Endodermal cell (in vitro differentiated cells): ENCODE measurements at regions not wholly inside any gene's neighbourhood (a gene's known extent, or its start where the extent isn't known, plus 50 kb on each side); places are given as distances from the start of the nearest gene placed in this dataset.
"Not testable (repeated sequence)": the region's sequence is repeated elsewhere in the genome, so short reads cannot be mapped to it uniquely, and the experiment has no call there.

ENCODE experiments used
- DNase-seq: peaks from one replicate; pipeline ENCODE4 v3.0.0-alpha.2; 2017
- H3K27ac ChIP-seq: 2 replicates; pipeline ENCODE4 v1.5.1; 2013; ENCODE audit warnings: mild to moderate bottlenecking, low read depth, low read length, moderate library complexity
- H3K27me3 ChIP-seq: 2 replicates; pipeline ENCODE4 v1.6.1; 2013; ENCODE audit warnings: mild to moderate bottlenecking, low read length, moderate library complexity; ENCODE audit not compliant: insufficient read depth, control insufficient read depth, poor library complexity, severe bottlenecking
- H3K36me3 ChIP-seq: 2 replicates; pipeline ENCODE4 v1.7.0; 2013; ENCODE audit warnings: mild to moderate bottlenecking, low read length, moderate library complexity; ENCODE audit not compliant: control insufficient read depth, insufficient read depth
- H3K4me1 ChIP-seq: one replicate; pipeline ENCODE4 v1.7.0; 2013; ENCODE audit warnings: low read length; ENCODE audit not compliant: control insufficient read depth, insufficient read depth
- H3K4me3 ChIP-seq: 2 replicates; pipeline ENCODE4 v1.5.1; 2013; ENCODE audit warnings: mild to moderate bottlenecking, low read length, moderate library complexity
- H3K9ac ChIP-seq: 2 replicates; pipeline ENCODE4 v1.6.1; 2013; ENCODE audit warnings: mild to moderate bottlenecking, low read length, moderate library complexity; ENCODE audit not compliant: poor library complexity, severe bottlenecking; ENCODE audit errors: extremely low read depth
- H3K9me3 ChIP-seq: 2 replicates; pipeline ENCODE4 v1.6.1; 2013; ENCODE audit warnings: mild to moderate bottlenecking, low read length, moderate library complexity; ENCODE audit not compliant: control insufficient read depth
- H3K27ac Mint-ChIP-seq: 2 replicates; pipeline ENCODE4 v1.8.0; 2020; ENCODE audit warnings: mixed read lengths
- H3K27me3 Mint-ChIP-seq: 2 replicates; pipeline ENCODE4 v1.8.0; 2021; ENCODE audit warnings: mild to moderate bottlenecking, mixed read lengths; ENCODE audit not compliant: insufficient read depth
- H3K36me3 Mint-ChIP-seq: 2 replicates; pipeline ENCODE4 v1.8.0; 2020; ENCODE audit warnings: low read depth, mixed read lengths
- H3K4me1 Mint-ChIP-seq: 2 replicates; pipeline ENCODE4 v1.8.0; 2020; ENCODE audit warnings: mixed read lengths
- H3K4me3 Mint-ChIP-seq: 2 replicates; pipeline ENCODE4 v1.8.0; 2020; ENCODE audit warnings: mild to moderate bottlenecking, moderate library complexity, mixed read lengths
- H3K9me3 Mint-ChIP-seq: 2 replicates; pipeline ENCODE4 v1.8.0; 2020; ENCODE audit warnings: mild to moderate bottlenecking, mixed read lengths
- WGBS, 2 experiments: methylation state at CpG; one replicate each; pipeline versions ENCODE4 v1.1.5 to v1.1.7; 2013; ENCODE audit warnings: missing lambda C conversion rate in 2 of 2, mixed read lengths in 1 of 2; ENCODE audit not compliant: insufficient coverage in 1 of 2, insufficient read length in 1 of 2; 5-methylcytosine and 5-hydroxymethylcytosine counted together
- TF ChIP-seq, protein P1 (sequence below): fragments of 200-600 bp; sonication (generic); conservative IDR thresholded peaks from 2 replicates; pipeline ENCODE4 v1.5.0; 2021; ENCODE audit warnings: antibody characterized with exemption, mild to moderate bottlenecking

DNA sequence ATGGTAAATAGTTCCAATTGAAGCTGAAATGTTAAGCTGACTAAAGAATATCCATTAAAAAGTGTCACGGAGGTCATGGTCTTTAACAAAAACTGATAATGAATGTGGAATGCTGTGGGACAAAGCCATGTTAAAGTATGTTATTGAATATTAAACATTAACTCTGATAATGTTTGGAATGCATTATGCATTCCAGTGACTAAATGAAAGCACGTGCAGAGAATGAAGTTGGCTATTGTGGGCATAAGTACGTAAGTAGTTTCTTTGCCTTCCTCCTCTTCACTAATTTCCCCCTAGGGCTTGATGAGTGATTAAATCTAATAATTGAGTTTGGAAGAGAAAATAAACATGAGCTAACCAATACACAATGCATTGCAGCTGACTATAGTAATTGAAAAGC, 640.4 kb upstream of the CDH10 start:
- H3K4me1 Mint-ChIP-seq = no peaks in the 10 kb centered on the region
- H3K9me3 Mint-ChIP-seq = peaks cover 5% of the 10 kb centered on the region
- Histone ChIP-seq H3K27ac (no peak overlapping the region), H3K9ac (no peak overlapping the region), H3K9me3 (no peaks in the 10 kb centered on the region), H3K36me3 (no peaks in the 10 kb centered on the region), H3K4me1 (no peaks in the 10 kb centered on the region), H3K4me3 (no peak overlapping the region), H3K27me3 (no peaks in the 10 kb centered on the region)
- H3K27me3 Mint-ChIP-seq = no peaks in the 10 kb centered on the region
- 83 to 88% methylated on average over 1 to 2 of the region's 3 CpGs for WGBS, 2 experiments
- H3K4me3 Mint-ChIP-seq = no peak overlapping the region
- DNase-seq = no peak
- TF ChIP-seq, protein P1, sequence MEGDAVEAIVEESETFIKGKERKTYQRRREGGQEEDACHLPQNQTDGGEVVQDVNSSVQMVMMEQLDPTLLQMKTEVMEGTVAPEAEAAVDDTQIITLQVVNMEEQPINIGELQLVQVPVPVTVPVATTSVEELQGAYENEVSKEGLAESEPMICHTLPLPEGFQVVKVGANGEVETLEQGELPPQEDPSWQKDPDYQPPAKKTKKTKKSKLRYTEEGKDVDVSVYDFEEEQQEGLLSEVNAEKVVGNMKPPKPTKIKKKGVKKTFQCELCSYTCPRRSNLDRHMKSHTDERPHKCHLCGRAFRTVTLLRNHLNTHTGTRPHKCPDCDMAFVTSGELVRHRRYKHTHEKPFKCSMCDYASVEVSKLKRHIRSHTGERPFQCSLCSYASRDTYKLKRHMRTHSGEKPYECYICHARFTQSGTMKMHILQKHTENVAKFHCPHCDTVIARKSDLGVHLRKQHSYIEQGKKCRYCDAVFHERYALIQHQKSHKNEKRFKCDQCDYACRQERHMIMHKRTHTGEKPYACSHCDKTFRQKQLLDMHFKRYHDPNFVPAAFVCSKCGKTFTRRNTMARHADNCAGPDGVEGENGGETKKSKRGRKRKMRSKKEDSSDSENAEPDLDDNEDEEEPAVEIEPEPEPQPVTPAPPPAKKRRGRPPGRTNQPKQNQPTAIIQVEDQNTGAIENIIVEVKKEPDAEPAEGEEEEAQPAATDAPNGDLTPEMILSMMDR = no peak
- no peak overlapping the region for H3K27ac Mint-ChIP-seq
- peaks cover 2% of the 10 kb centered on the region for H3K36me3 Mint-ChIP-seq

DNA sequence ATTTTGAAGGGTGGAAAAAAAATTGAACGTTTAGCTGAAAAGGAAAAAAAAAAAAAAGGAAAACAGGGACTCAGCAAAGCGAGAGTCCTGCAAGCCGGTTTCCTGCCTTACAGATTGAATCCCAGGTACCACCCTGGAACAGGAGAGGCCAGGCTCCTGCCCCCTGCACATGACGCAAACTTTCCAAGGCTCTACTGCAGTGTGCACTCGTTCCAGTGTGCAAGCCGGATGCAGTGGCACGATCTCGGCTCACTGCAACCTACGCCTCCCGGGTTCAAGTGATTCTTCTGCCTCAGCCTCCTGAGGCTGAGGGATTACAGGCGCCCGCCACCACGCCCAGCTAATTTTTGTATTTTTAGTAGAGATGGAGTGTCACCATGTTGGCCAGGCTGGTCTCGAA, 618.7 kb upstream of the CDH10 start:
- H3K9me3 ChIP-seq = peaks cover 13% of the 10 kb centered on the region
- not testable (repeated sequence) for H3K27me3 ChIP-seq, H3K4me3 Mint-ChIP-seq, H3K36me3 ChIP-seq, H3K9ac ChIP-seq, DNase-seq, H3K27ac ChIP-seq, H3K36me3 Mint-ChIP-seq, H3K4me3 ChIP-seq, H3K4me1 Mint-ChIP-seq, H3K27ac Mint-ChIP-seq, H3K4me1 ChIP-seq, H3K27me3 Mint-ChIP-seq
- H3K9me3 Mint-ChIP-seq = peaks cover 14% of the 10 kb centered on the region
- WGBS, 2 experiments = 93 to 98% methylated on average over 9 to 14 of the region's 14 CpGs

DNA sequence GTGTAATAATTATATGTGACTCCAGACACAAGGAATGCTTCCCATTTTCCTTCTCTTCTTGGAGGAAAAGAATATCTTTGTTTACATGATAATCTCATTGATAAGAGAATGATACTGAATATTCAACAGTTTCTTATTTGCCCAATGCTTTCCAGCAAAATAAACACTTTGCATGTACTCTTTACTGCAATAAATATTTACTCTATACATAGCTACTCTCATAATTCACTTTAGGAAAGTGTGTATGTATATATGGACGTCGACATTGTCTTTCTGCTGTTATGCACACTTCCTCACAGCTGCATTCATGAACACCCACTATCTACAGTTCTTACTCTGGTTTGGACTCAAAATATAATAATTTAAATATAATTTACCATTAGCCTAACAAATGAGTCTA, 617.4 kb upstream of the CDH10 start:
- Mint-ChIP-seq H3K36me3 (no peaks in the 10 kb centered on the region), H3K4me3 (no peak overlapping the region), H3K9me3 (peaks cover 3% of the 10 kb centered on the region), H3K4me1 (no peaks in the 10 kb centered on the region), H3K27me3 (no peaks in the 10 kb centered on the region), H3K27ac (no peak overlapping the region)
- no peak for DNase-seq
- Histone ChIP-seq H3K4me1 (no peaks in the 10 kb centered on the region), H3K36me3 (no peaks in the 10 kb centered on the region), H3K9me3 (peaks cover 5% of the 10 kb centered on the region), H3K9ac (no peak overlapping the region), H3K27me3 (no peaks in the 10 kb centered on the region), H3K27ac (no peak overlapping the region), H3K4me3 (no peak overlapping the region)
- WGBS, 2 experiments = no CpG with 5 or more reads among the region's 2 CpGs
- TF ChIP-seq, protein P1 = no peak

DNA sequence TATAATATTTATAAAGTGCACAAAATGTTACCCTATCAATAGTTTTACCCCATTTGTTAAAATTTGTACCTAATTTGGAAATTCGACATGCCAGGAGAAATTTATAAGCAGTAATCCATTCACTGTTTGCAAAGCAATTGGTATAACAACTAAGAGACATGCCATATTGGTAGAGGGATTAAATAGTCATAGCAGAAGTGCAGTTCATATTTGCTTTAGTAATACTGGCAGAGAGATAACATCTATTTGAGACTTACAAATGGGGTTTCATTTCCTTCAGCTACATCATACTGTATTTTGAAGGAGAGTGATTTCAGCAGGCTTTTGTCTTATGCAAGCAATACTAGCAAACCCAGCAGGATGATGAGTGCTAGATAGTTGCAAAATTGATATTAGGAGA, 610.4 kb upstream of the CDH10 start:
- TF ChIP-seq, protein P1 = no peak
- Histone ChIP-seq H3K9ac (no peak overlapping the region), H3K27ac (no peak overlapping the region), H3K36me3 (no peaks in the 10 kb centered on the region), H3K4me3 (no peak overlapping the region), H3K4me1 (no peaks in the 10 kb centered on the region), H3K9me3 (no peaks in the 10 kb centered on the region), H3K27me3 (no peaks in the 10 kb centered on the region)
- Mint-ChIP-seq H3K4me1 (peaks cover 4% of the 10 kb centered on the region), H3K27ac (no peak overlapping the region), H3K36me3 (no peaks in the 10 kb centered on the region), H3K27me3 (no peaks in the 10 kb centered on the region), H3K9me3 (no peaks in the 10 kb centered on the region), H3K4me3 (no peak overlapping the region)
- no peak for DNase-seq
- WGBS, 2 experiments = 76% methylated on average over 1 of the region's 1 CpG; no CpG with 5 or more reads in 1 of the 2 experiments
